Transverse colon (tissue), 4 donors: ENCODE measurements at regions not wholly inside any gene's neighbourhood (a gene's known extent, or its start where the extent isn't known, plus 50 kb on each side); places are given as distances from the start of the nearest gene placed in this dataset.
"Not testable (repeated sequence)": the region's sequence is repeated elsewhere in the genome, so short reads cannot be mapped to it uniquely, and the experiment has no call there.

ENCODE experiments used
- DNase-seq: peaks from one replicate; pipeline ENCODE4 v3.0.0-alpha.2; 2019
- H3K27ac ChIP-seq, 4 donors: fragments of 200-600 bp; sonication (generic); 2 replicates each; pipeline ENCODE4 v1.5.1; 2016 to 2018; ENCODE audit warnings: inconsistent platforms in 4 of 4
- H3K27me3 ChIP-seq: fragments of 200-600 bp; sonication (generic); 2 replicates; pipeline ENCODE4 v1.5.1; 2017; ENCODE audit warnings: inconsistent platforms
- H3K36me3 ChIP-seq, 4 donors: fragments of 200-600 bp; sonication (generic); 2 replicates each; pipeline ENCODE4 v1.5.1; 2017 to 2019; ENCODE audit warnings: inconsistent platforms in 4 of 4
- H3K4me1 ChIP-seq, 4 donors: fragments of 200-600 bp; sonication (generic); 2 replicates each; pipeline ENCODE4 v1.5.1; 2017 to 2020; ENCODE audit warnings: inconsistent platforms in 4 of 4
- H3K4me3 ChIP-seq, 4 donors: fragments of 200-600 bp; sonication (generic); 1 replicate in 1 of 4; 2 replicates in 3 of 4; pipeline versions ENCODE4 v1.5.1 to v1.6.1; 2017 to 2019; ENCODE audit warnings: inconsistent platforms in 4 of 4
- H3K9me3 ChIP-seq, 2 donors: fragments of 200-600 bp; sonication (generic); 2 replicates each; pipeline ENCODE4 v1.5.1; 2017 to 2019; ENCODE audit warnings: inconsistent platforms in 2 of 2
- CTCF ChIP-seq, 5 experiments: fragments of 200-600 bp in 3 of 5; fragments of 450-650 bp in 2 of 5; sonication (generic) in 3 of 5; IDR thresholded peaks; 1 replicate in 2 of 5; 2 replicates in 3 of 5; pipeline ENCODE4 v1.5.1; 2016 to 2017; ENCODE audit warnings: antibody characterized with exemption in 5 of 5, inconsistent platforms in 3 of 5, mild to moderate bottlenecking in 2 of 5, moderate library complexity in 1 of 5
- EP300 ChIP-seq: sonication (generic); formaldehyde crosslinking; IDR thresholded peaks from one replicate; pipeline ENCODE4 v1.6.1; 2017; ENCODE audit warnings: antibody characterized with exemption, low read depth
- POLR2A ChIP-seq: fragments of 450-650 bp; IDR thresholded peaks from one replicate; pipeline ENCODE4 v1.6.1; 2016; ENCODE audit warnings: antibody characterized with exemption, mild to moderate bottlenecking, moderate library complexity
- POLR2AphosphoS5 ChIP-seq, 3 donors: sonication (generic); formaldehyde crosslinking; IDR thresholded peaks; one replicate each; pipeline ENCODE4 v1.6.1; 2016; ENCODE audit warnings: antibody characterized with exemption in 3 of 3
- WGBS, 2 donors: methylation state at CpG; one replicate each; pipeline ENCODE4 v1.1.5; 2018; ENCODE audit warnings: low coverage in 1 of 2; 5-methylcytosine and 5-hydroxymethylcytosine counted together
- in situ Hi-C, 4 donors: fragments of 200-750 bp; cut with MboI; loops; one replicate each; pipeline versions ENCODE4 v1.15.0 to v1.15.1; 2017; ENCODE audit warnings: low sequenced_read_pairs in 3 of 4, low pct_ligation_motif_present in 1 of 4, low pct_unique_long_range_greater_than_20kb in 1 of 4
- intact Hi-C: fragments of 100-400 bp; cut with DNase I; formaldehyde crosslinking; loops from one replicate; pipeline ENCODE4 v1.15.1; 2023; ENCODE audit warnings: low total_unique reads

GRCh38 chr2:62326735-62327134 lies 130.8 kb downstream of the B3GNT2 start:
- WGBS, 2 donors, result 57% methylated on average over 1 of the region's 1 CpG; no CpG with 5 or more reads in 1 of the 2 donors
- DNase-seq, result no peak
- in situ Hi-C loops, result no loop called here
- Histone ChIP-seq H3K36me3 (no peaks in the 10 kb centered on the region), H3K4me3 (no peak overlapping the region), H3K9me3 (no peaks in the 10 kb centered on the region), H3K27me3 (no peaks in the 10 kb centered on the region), H3K4me1 (no peaks in the 10 kb centered on the region), H3K27ac (no peak overlapping the region)
- TF ChIP-seq EP300 (no peak), POLR2AphosphoS5 (IDR thresholded peaks at IDR 0.05) (no peak), POLR2A (no peak), CTCF (IDR thresholded peaks at IDR 0.05) (no peak)
- intact Hi-C loops, result no loop called here

DNA sequence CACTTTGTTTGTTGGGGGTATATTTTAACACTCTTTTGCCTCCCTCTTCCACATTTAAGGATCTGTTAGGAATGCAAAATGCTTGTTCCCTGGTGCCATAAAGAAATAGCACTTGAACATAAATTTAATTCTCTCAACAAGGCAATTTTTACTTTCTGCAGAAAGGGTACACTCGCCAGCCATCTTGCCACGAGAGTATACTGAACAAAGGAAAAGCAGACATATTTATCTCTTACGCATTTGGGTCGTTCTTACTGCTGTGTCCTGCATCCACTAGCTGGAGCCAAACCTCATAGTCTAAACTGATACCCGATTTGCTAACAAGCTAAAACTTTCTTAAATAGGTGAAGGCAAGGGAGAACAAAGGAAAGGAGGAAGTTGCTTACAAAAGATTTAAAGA lies 129.5 kb downstream of the B3GNT2 start:
- no peaks in the 10 kb centered on the region for H3K36me3 ChIP-seq
- H3K9me3 ChIP-seq, result no peaks in the 10 kb centered on the region
- H3K4me1 ChIP-seq, result no peaks in the 10 kb centered on the region
- in situ Hi-C loops (no loop called here), intact Hi-C loops (no loop called here)
- TF ChIP-seq POLR2AphosphoS5 (IDR thresholded peaks at IDR 0.05) (no peak), EP300 (no peak), CTCF (IDR thresholded peaks at IDR 0.05) (no peak), POLR2A (no peak)
- no peaks in the 10 kb centered on the region for H3K27me3 ChIP-seq
- no peak overlapping the region for H3K27ac ChIP-seq
- DNase-seq, result no peak
- H3K4me3 ChIP-seq, result no peak overlapping the region
- 89 to 94% methylated on average over 5 of the region's 5 CpGs for WGBS, 2 donors

- TF ChIP-seq POLR2AphosphoS5 (IDR thresholded peaks at IDR 0.05) (no peak), POLR2A (no peak), CTCF (IDR thresholded peaks at IDR 0.05) (no peak), EP300 (no peak)
- WGBS, 2 donors, result 73 to 78% methylated on average over 9 of the region's 9 CpGs
- H3K4me1 ChIP-seq, result no peaks in the 10 kb centered on the region
- no peak for DNase-seq
- no peaks in the 10 kb centered on the region for H3K36me3 ChIP-seq
- in situ Hi-C loops, result no loop called here
- H3K27me3 ChIP-seq, result no peaks in the 10 kb centered on the region
- H3K4me3 ChIP-seq, result no peak overlapping the region
- H3K9me3 ChIP-seq, result no peaks in the 10 kb centered on the region
- no peak overlapping the region for H3K27ac ChIP-seq
- intact Hi-C loops, result no loop called here
Measured at GRCh38 chr2:62321380-62322289, 125.7 kb downstream of the B3GNT2 start.

- no peak for DNase-seq
- 89 to 92% methylated on average over 6 of the region's 6 CpGs for WGBS, 2 donors
- no peaks in the 10 kb centered on the region for H3K9me3 ChIP-seq
- H3K4me1 ChIP-seq, result no peaks in the 10 kb centered on the region
- intact Hi-C loops (no loop called here), in situ Hi-C loops (no loop called here)
- no peaks in the 10 kb centered on the region for H3K36me3 ChIP-seq
- TF ChIP-seq POLR2AphosphoS5 (IDR thresholded peaks at IDR 0.05), result no peak
- no peak for TF ChIP-seq CTCF (IDR thresholded peaks at IDR 0.05)
- TF ChIP-seq POLR2A, result no peak
- no peak for TF ChIP-seq EP300
- no peak overlapping the region for H3K27ac ChIP-seq
- no peaks in the 10 kb centered on the region for H3K27me3 ChIP-seq
- no peak overlapping the region for H3K4me3 ChIP-seq
Measured at GRCh38 chr2:62320657-62321357, 124.9 kb downstream of the B3GNT2 start.

GRCh38 chr2:62320137-62320536 lies 124.2 kb downstream of the B3GNT2 start:
- intact Hi-C loops, H3K4me1 ChIP-seq, in situ Hi-C loops, H3K9me3 ChIP-seq, H3K27ac ChIP-seq, DNase-seq, H3K27me3 ChIP-seq, H3K4me3 ChIP-seq, H3K36me3 ChIP-seq: not testable (repeated sequence)
- 95 to 100% methylated on average over 1 to 2 of the region's 2 CpGs for WGBS, 2 donors
